NCI-H1436 (cell line): ENCODE measurements at regions not wholly inside any gene's neighbourhood (a gene's known extent, or its start where the extent isn't known, plus 50 kb on each side); places are given as distances from the start of the nearest gene placed in this dataset.

Experiments
- DNase-seq: peaks from one replicate; lab custom pipeline; 2025; lab: John Stamatoyannopoulos, UW

DNA sequence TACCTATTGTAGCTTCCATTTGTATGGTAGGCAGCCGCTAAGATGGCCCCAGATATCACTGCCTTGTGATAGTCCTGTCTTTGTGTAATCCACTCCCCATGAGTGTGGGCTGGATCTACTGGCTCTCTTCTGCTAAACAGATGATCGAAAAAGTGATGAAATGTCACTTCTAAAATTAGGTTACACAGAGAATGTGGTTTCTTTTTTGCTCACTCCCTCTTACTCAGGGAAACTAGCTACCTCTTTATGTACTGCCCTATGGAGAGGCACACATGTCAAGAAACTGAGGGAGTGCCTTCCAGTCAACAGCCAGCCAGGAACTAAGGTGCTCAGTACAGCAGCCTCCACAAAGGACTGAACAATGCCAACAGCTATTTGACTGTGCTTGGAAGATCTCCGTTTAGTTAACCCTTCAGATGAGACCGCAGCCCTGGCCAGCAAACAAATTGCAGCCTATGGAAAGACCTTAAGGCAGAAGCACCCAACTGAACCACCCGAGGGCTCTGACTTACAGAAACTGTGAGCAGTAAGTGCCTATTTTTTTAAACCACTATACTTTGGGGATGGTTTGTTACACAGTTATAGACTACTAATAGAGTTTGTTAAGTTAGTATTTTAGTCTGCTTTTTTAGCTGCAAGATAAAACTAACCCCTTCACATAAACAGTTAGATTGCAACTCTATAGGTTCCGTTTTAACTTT, 113.2 kb upstream of the MAF start:
- DNase-seq = no peak

DNA sequence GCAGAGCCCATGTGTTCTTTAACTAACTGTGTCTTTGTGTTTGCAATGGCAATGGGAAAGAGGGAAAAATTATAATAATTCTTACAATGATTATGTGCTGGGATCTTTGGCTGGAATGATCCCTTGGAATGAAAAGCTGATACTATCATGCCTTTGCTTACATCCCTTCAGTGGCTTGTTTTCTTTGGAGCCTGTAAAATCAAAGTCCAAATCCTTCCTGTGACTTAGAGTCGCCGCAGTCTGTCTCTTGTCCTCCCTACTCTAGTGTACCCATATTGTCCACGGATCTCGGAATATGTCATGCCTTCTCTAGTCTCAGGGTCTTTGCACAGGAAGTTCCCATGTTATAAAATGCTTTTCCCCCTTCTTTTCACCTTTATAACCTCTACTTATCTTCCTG, 111.7 kb upstream of the MAF start:
- DNase-seq = no peak

DNA sequence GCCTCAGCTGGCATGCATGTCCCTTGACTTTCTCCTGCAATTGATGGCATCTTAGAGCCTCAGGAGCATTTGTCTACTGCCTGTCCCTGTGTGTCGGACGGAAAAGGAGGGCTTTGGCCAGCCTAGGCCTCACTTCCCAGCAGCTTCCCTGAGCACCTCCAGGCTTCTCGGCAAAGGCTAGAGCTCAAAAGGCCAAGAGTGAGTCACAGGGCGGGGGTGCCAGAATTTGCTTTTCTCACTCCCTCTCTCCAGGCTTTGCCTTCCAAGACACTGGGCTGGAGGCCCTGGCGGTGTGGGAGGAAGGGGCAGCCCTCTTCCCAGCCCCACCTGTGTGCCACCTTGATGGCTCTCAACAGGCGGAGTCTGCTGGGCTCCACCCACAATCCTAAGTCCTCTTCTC, 107.3 kb upstream of the MAF start:
- no peak for DNase-seq

DNA sequence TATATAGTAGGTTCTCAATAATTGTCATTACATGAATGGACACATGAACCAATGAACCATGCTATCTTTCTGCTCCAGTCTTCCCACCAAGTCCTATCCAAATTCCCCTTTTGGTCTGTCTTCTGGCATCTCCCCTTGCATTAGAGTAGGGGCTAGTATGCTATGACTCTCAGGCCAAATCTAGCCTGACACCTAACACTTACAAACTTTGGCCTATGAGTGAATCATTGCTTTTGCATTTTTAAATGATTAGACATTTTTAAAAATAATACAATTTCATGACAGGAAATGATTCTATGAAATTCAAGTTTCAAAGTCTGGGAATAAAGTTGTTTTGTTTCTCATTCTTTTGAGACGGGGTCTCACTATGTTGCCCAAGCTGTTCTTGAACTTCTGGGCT, 102.5 kb upstream of the MAF start:
- no peak for DNase-seq

DNA sequence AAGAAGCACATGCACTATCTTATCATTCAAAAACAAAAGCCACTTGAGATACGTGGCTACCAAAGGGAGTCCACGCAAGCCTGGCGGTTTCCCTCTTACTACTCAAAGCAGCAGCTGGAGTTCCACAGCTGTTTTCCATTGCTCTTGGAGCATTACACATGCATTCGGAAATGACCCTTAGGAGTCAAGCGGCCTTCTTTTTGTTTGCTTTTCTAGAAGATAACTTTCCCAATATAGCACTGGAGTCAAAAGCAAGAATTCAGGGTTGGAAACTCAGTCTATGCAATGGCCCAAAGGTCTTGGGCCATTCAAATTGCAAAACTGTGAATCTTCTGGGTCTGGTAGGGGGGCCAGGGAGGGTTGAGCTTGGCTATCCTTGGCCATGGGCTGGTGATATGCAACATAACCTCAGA, 97.8 kb upstream of the MAF start:
- no peak for DNase-seq

DNA sequence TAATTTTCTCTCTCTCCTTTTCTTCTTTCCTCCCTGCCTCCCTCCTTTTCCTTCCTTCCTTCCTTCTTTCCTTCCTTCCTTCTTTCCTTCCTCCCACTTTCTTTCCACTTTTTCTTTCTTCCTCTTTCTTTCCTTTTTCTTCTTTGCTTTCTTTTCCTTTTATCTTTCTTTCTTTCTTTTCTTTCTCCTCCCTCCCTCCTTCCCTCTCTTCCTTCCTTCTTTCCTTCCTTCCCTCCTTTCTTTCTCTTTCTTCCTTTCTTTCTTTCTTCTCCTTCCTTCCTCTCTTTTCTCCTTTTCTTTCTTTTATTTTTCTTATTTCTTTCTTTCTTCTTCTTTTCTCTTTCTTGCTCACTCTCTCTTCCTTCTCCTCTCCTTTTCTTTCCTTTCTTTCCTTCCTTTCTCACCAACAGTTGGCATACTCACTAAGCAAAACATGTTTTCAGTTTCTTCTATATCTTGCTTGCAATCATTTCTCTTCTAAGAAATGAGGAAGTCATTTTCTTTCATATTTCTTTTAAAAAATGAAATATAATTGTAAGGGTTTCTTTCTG, 97.1 kb upstream of the MAF start:
- DNase-seq = no peak

DNA sequence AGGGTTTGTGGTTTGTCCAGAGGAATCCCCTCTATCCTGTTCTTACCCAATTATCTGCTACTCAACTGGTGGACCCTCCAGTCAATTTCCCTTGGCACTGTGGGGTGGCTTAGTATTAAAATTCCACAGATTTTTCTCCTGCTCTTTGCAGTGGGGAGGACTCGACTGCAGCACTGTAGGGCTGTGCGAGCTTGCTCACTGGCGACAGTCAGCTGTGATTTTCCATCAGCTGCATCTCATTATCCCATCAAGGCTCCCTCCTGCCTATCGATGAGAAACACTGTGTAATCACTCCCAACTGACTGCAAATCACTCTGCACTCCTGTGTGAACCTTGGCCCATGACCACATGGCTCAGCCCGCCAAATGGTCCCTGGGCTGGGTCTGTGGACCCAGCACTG, 90.5 kb upstream of the MAF start:
- DNase-seq = no peak

DNA sequence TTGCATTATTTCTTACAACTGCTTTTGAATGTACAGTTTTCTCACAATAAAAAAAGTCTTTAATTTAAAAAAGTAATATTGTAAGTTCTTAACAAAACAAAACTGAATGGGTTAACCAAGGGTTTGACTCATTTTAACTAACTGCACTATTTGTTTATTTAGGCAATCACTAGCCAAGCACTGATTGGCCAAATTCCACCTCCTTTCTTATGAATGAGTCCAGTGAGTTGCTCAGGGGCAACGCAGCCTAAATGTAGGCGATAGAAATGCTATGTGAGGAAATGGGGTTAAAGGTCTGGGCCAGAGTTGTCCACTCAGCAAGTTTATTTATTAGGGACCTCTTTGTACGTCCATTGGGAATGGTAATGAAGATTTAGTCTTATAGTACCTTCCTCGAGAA, 89.6 kb upstream of the MAF start:
- DNase-seq = no peak

DNA sequence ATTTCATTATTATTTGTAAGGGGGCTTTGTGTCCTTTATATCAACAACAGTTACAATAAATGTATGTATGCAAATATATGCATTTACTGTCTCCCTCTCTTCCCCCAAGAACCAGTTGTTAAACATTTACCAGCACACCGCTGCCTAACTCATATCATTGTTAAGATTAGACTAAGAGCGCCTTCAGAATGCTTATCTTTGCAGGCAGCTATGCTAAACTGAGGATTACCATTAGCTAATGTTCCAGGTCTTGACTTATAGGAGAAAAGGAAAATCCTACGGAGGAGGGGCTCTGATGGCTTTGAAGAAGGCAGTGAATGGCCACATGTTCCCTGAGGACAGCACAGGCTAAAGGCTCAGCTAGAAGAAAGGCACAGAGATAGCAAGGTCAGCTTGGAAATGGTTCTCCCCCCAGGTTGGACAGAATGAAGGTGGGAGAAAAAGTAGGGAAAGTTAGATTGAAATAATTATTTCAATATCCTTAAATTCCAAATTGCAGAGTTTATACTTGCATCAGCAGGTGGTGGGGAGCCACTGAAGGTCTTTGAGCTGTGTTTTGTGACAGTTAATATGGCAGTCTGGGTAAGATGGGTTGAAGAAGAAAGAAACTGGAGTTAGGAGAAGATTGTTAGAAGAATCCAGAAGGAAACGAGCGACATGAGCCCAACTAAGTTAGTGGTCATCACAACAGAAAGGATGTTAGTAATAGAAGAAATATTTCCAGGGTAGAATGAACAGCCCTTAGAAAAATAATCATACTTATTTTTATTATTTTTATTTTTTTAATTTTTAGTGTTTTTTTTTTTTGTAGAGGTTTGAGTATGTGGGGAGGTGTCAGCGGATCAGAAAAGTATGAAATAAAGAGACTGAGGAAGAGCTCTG, 87.0 kb upstream of the MAF start:
- no peak for DNase-seq

DNA sequence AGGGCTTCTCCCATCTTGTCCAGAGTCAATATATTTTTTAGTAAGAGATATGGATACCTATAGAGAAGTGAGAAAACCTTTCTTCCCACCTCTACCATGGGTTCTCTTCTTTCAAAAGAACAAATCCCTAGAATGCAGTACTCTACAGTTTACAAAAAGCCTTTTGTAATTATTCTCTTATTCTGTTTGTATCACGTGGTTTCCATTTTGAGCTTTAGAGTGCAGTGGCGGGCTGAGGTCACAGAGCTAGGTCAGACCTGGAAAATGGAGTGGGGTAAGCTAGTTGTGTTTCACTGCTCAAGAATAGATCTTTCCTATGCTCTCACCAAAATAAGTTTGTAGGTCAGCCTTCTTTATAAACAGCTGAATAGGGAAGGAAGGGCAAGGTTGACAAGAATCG, 85.3 kb upstream of the MAF start:
- no peak for DNase-seq

DNA sequence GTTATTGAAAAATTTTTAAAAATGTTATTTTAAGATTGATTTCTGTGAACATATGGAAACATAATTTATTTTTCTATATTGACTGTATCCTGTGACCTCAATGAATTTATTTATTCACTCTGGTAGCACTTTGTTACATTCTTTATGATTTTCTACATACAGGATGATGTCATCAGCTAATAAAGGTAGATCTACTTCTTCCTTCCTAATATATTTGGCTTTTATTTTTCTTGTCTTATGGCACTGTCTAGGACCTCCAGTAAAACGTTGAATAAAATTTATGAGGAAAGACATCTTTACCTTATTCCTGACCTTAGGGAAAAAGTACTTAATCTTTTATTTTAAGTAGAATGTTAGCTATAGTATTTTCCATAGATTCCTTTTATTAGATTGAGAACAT, 78.8 kb upstream of the MAF start:
- DNase-seq = no peak

DNA sequence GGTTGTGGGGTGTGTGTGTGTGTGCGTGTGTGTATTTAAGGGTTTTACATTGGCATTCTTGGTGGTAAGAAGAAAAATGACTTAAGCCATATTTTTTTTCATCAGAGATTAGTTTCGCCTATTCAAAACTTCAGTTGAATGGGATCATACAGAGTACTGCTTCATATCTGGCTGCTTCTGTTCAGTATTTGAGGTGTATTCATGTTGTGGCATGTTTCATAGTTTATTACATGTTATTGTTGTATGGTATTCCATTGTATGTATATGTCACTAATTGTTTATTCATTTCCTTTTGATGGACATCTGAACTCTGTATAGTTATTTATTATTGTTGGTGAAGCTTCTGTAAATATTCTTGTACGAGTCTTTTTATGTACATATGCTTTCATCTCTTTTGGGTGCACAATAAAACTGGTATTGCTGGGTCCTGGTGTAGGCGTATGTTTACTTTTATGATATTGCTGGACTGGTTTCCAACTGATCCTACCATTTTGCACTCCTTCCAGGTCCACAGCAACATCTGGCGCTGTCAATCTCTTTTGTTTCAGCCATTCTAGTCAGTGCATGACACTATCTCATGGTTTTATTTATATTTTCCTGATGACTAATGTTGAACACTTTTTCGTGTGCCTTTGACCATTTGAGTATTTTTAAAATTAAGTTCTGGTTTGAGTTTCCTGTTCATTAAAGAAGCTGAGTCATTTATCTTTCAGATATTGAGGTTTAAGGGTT, 77.4 kb upstream of the MAF start:
- no peak for DNase-seq

DNA sequence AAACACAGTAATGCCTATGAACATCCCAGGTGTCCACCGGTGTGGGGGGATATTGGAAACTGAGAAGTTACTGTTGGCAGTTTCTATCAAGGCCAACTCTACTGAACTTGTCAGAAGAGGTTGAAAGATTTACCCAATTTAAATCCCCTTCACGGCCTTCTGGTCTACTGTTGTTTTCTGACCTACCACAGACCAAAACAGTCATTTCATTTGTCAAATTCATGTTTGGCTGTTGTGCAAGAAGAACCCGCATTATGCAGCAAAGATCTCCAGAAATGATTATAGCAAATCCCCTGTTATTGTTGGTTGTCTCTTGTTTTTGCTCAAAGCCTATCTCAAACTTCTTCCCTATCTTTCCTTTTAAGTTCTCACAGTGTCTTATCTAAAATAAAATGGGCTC, 73.1 kb upstream of the MAF start:
- DNase-seq = no peak

DNA sequence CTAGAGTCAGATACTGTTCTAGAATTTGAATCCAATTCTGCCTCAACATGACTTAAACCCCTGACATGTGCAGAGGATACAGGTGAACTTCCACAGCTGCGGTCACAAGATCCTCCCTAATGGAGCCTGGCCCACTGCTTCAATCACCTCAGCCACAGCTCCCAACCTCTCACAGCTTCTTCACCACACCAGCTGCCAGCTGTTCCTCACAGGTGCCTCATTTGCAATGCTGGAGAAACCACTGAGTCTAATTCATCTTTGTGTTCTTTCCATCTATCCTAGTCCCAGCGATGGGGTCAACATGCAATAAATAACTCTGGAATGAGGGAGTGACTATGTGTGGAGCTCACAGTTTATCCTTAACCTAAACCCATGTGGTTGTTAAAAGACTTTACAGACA, 72.0 kb upstream of the MAF start:
- no peak for DNase-seq

DNA sequence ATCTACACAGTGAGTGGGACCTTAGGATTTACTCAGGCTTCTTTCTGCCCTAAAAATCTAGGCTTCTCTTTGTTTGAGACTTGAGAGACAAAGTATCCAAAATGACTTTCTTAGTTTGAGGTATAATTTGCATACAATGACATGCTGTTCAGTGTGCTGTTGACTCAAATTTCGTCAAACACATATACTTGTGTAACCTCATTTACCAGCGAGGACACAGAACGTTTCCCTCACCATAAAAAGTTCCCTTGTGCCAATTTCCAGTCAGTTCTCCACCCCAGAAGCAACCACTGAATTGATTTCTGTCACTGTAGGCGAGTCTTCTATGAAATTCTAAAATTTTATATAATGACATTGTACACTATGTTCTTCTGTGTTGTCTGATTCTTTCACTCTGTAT, 68.0 kb upstream of the MAF start:
- DNase-seq = no peak

DNA sequence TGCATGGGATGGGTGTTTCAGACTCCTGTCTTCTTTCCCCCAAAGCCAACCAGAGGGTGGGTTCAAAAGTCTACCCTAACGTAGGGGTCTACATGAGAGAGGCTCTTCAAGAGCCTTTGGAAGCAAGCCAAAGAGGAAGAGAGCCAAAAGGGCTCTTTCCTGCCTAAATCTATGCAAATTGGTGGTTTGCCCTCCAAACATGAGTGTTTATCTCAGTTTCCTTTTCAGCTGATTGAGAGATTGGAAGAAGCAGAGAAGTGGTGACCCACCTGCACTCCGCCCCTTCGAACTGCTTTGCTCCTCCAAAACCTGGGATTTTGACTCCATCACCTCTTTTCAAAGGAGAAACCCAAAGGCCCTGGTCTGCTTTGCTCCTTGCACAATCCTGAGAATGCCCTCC, 65.4 kb upstream of the MAF start:
- DNase-seq = no peak

DNA sequence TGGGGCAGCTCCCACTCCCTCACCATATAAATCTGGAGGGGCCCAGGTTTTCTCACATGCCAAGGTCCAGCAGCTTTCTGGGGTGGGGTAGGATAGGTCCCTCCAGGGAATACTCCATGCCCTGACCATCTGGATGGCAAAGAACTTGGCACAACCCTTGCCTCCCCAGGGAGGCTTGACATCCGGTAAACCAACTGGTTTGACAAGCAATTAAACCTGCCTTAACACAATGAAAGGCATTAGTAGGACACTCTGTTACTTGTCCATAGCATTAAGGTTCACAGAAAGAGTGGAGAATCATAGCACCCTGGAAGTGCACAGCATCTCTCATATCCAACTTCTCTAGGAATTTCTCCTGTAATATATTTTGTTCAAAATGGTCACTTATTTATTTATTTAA, 63.9 kb upstream of the MAF start:
- DNase-seq = no peak

DNA sequence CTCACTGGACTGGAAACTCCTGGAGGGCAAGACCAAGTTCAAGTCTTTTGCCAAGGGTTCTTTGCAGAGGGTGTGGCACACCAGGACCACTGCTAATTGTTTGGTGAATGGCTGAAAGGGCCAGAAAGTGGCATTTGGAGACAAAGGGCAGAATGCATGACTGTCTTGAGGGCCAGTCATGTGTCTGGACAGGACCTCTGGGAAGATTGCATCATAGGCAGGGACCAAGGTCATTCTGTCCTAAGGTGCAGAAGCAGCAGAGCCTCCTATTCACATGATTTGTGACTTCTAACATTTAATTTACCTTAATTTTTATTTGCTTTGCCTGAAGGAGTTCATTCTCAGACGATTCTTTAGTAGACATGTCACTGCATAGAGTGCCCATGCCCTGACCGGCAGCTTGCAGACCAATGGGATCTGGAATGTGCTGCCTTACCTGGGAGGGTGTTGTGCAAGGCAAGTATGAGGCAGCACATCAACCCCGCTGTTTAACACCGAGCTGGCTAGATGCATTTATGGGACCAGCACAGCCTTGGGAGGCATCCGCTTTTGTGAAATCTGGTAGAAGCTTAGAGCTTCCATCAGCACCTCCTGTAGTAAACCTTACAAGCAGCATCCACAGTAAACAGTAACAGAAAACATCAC, 62.3 kb upstream of the MAF start:
- no peak for DNase-seq

DNA sequence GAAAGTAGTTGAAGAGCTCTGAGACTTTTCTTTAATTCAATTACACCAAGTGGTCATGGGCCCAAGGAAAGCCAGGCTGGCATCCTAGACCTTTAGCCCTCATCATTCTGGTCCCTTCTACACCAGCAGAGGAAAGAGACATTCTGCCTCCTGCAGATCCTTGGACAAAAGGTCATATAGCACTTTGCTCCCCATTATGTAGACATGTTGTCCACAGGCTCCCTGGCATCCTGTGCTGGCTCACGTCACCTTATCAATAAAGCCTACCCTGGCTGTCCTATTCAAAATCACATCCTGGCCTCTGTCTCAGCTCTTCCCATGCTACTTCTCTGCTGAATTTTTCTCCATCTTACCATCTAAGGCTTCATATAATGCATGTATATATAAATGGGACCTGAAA, 61.6 kb upstream of the MAF start:
- no peak for DNase-seq

DNA sequence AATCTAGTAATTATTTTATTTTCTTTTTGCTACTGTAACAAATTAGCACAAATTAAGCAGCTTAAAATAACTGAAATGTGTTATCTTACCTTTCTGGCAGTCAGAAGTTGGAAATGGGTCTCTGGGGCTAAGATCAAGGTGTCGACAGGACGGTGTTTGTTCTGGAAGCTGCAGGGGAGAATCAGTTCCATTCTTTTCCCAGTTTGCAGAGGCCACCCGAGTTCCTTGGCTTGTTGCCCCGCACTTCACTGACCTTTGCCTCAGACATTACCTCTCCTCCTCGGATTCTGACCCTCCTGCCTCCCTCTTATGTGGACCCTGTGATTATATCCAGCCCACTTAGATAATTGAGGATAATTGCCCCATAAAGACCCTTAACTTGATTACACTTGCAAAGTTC, 61.0 kb upstream of the MAF start:
- no peak for DNase-seq

DNA sequence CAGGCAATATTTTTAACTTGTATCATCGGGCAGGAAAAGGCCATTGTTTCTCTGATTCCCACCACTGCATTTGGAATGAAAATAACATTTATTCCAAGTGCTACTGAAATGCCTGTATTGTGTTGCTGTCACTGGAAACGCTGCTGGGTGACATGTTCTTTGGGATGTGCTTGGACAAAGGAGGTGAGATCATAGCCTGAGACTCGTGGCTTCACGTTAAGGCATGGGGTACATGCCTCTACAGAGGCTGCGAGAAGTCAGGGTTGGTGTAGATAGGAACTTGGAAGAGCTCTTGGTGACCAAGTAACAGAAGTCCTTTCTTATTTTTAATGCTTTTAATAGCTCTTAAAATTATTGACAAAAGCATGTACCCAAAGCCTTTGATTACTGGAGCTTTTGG, 58.8 kb upstream of the MAF start:
- no peak for DNase-seq

DNA sequence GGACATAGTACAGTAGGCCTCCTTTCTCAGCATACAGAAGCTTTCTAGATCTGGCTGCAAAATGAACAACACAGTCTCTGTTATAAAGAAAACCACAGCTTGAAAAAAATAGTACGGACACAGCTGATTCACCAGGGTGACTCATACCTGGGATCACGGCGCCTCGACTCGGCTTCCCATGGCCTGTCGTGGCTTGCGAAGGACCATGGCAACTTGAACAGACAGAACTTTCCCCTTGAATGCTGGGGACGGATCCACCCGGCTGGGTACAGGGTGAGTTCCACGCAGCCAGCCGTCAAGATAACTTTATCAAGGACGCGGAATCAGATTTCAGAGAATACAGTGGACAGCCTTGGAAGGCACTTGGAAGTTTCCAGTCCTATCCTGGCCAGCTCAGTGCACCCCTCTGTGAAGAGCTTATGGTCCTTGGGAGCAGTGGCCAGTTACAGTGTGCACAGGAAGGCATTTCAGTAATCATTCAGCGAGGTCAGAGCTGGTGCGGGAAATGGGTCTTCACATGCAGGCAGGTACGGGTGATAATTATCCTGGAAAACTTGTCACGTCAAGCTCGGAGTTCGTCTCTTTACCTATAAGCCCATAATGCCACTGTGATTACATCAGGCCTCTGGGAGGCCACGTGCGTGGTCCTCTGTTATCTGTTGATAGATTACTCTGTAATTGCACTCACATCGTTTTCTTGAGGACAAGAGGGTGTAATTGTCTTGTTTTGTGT, 57.9 kb upstream of the MAF start:
- peak; percentile 72 for DNase-seq
